ENCODE measurements at regions not wholly inside any gene's neighbourhood (a gene's known extent, or its start where the extent isn't known, plus 50 kb on each side); places are given as distances from the start of the nearest gene placed in this dataset.
"Not testable (repeated sequence)": the region's sequence is repeated elsewhere in the genome, so short reads cannot be mapped to it uniquely, and the experiment has no call there.

- Histone ChIP-seq H3K27me3 (ENCODE audit: insufficient read depth, low read length) (peaks cover 43% of the 10 kb centered on the region), H4K20me1 (ENCODE audit: insufficient read depth) (no peaks in the 10 kb centered on the region), H3K9me3 (ENCODE audit: control insufficient read depth in 1 of 2, insufficient read depth in 1 of 2, low read depth in 1 of 2, low read length in 2 of 2) (no peaks in the 10 kb centered on the region), H3K9me2 (ENCODE audit: insufficient read depth) (no peaks in the 10 kb centered on the region), H2AFZ (ENCODE audit: low read depth, low read length, poor library complexity, severe bottlenecking) (no peak overlapping the region), H3K4me3 (replicated peaks in 1 of 2; ENCODE audit: low read depth in 1 of 2, low read length in 2 of 2) (no peak overlapping the region), H3K79me2 (ENCODE audit: insufficient read depth, low read length) (no peaks in the 10 kb centered on the region), H3K4me1 (ENCODE audit: control insufficient read depth in 1 of 2, insufficient read depth in 2 of 2, low read length in 2 of 2) (no peaks in the 10 kb centered on the region), H3K4me2 (ENCODE audit: low read length) (no peak overlapping the region), H3K9ac (ENCODE audit: low read length) (no peak overlapping the region), H3K36me3 (ENCODE audit: control insufficient read depth in 1 of 2, insufficient read depth in 2 of 2, low read length in 2 of 2) (no peaks in the 10 kb centered on the region), H3K27ac (ENCODE audit: low read depth, low read length) (no peak overlapping the region)
- ATAC-seq: no peak
- ChIA-PET CTCF (no interaction called here), RAD21 (ENCODE audit: low non-redundant PET in 1 of 2, low total read pairs in 2 of 2, uncharacterized antibody in 2 of 2, unreplicated experiment in 2 of 2) (no interaction called here), POLR2A (no interaction called here)
- TF ChIP-seq POLR2AphosphoS5 (IDR thresholded peaks at IDR 0.05; ENCODE audit: low read depth, low read length) (no peak), ATF3 (IDR thresholded peaks at IDR 0.05) (no peak), POLR2A (IDR thresholded peaks at IDR 0.05; ENCODE audit: borderline replicate concordance, extremely low read depth, insufficient read depth, insufficient read length) (no peak), ELF1 (IDR thresholded peaks at IDR 0.05; ENCODE audit: borderline replicate concordance, low read depth) (no peak), SP1 (IDR thresholded peaks at IDR 0.05; ENCODE audit: low read depth) (no peak), RAD21 (IDR thresholded peaks at IDR 0.05; ENCODE audit: low read depth) (no peak), FOSL1 (IDR thresholded peaks at IDR 0.05; ENCODE audit: low read depth) (no peak), SIN3A (IDR thresholded peaks at IDR 0.05; ENCODE audit: low read depth) (no peak), CTCF (IDR thresholded peaks at IDR 0.05 in 2 of 3, conservative IDR thresholded peaks at IDR 0.05 in 1 of 3; ENCODE audit: borderline replicate concordance in 1 of 3, insufficient read depth in 1 of 3, low read depth in 2 of 3, low read length in 2 of 3) (no peak), EGR1 (IDR thresholded peaks at IDR 0.05; ENCODE audit: low read depth) (no peak), ZBTB33 (IDR thresholded peaks at IDR 0.05; ENCODE audit: extremely low read depth, insufficient replicate concordance, low read length) (no peak), EZH2 (IDR thresholded peaks at IDR 0.05) (no peak), JUND (IDR thresholded peaks at IDR 0.05) (no peak)
- BruUV-seq (replicated peaks): no TSS peak
- intact Hi-C loops (cut with micrococcal nuclease): no loop called here
- DNase-seq (ENCODE audit: low read depth, low spot score): no peak
These were observed 83.6 kb upstream of the DLX6 start for GRCh38 chr7:96921771-96922170.

- intact Hi-C loops (cut with micrococcal nuclease); H3K9me2 ChIP-seq (ENCODE audit: insufficient read depth); H3K4me1 ChIP-seq (ENCODE audit: control insufficient read depth in 1 of 2, insufficient read depth in 2 of 2, low read length in 2 of 2); H3K9me3 ChIP-seq (ENCODE audit: control insufficient read depth in 1 of 2, insufficient read depth in 1 of 2, low read depth in 1 of 2, low read length in 2 of 2); H2AFZ ChIP-seq (ENCODE audit: low read depth, low read length, poor library complexity, severe bottlenecking); ATAC-seq; DNase-seq (ENCODE audit: low read depth, low spot score); H3K4me3 ChIP-seq (replicated peaks in 1 of 2; ENCODE audit: low read depth in 1 of 2, low read length in 2 of 2); H3K4me2 ChIP-seq (ENCODE audit: low read length); RAD21 ChIA-PET (ENCODE audit: low non-redundant PET in 1 of 2, low total read pairs in 2 of 2, uncharacterized antibody in 2 of 2, unreplicated experiment in 2 of 2); BruUV-seq (replicated peaks); H3K79me2 ChIP-seq (ENCODE audit: insufficient read depth, low read length); H3K36me3 ChIP-seq (ENCODE audit: control insufficient read depth in 1 of 2, insufficient read depth in 2 of 2, low read length in 2 of 2); H3K9ac ChIP-seq (ENCODE audit: low read length); CTCF ChIA-PET; H3K27ac ChIP-seq (ENCODE audit: low read depth, low read length); POLR2A ChIA-PET; H4K20me1 ChIP-seq (ENCODE audit: insufficient read depth): not testable (repeated sequence)
- peaks cover 43% of the 10 kb centered on the region for H3K27me3 ChIP-seq (ENCODE audit: insufficient read depth, low read length)
These were observed 82.0 kb upstream of the DLX6 start for GRCh38 chr7:96923345-96923744.
